Dendritic cell treated with granulocyte-macrophage colony-stimulating factor and Interleukin-4, amounts not matched to agents 40 ng/mL and 50 ng/mL, for 4 days (primary cell): ENCODE measurements at regions not wholly inside any gene's neighbourhood (a gene's known extent, or its start where the extent isn't known, plus 50 kb on each side); places are given as distances from the start of the nearest gene placed in this dataset.
"Not testable (repeated sequence)": the region's sequence is repeated elsewhere in the genome, so short reads cannot be mapped to it uniquely, and the experiment has no call there.

Source experiments
- H3K27ac Mint-ChIP-seq: one replicate; pipeline ENCODE4 v1.8.0; 2022; ENCODE audit warnings: mild to moderate bottlenecking, mixed read lengths
- H3K27me3 Mint-ChIP-seq: one replicate; pipeline ENCODE4 v1.8.0; 2022; ENCODE audit warnings: mild to moderate bottlenecking, mixed read lengths
- H3K36me3 Mint-ChIP-seq: one replicate; pipeline ENCODE4 v1.8.0; 2022; ENCODE audit warnings: low read depth, mixed read lengths
- H3K4me1 Mint-ChIP-seq: one replicate; pipeline ENCODE4 v1.8.0; 2022; ENCODE audit warnings: low read depth, mixed read lengths
- H3K4me3 Mint-ChIP-seq: one replicate; pipeline ENCODE4 v1.8.0; 2022; ENCODE audit warnings: mild to moderate bottlenecking, moderate library complexity, mixed read lengths
- H3K9me3 Mint-ChIP-seq: one replicate; pipeline ENCODE4 v1.8.0; 2022; ENCODE audit warnings: mixed read lengths
- intact Hi-C: fragments of 100-400 bp; cut with micrococcal nuclease; formaldehyde crosslinking; loops from one replicate; pipeline ENCODE4 v1.15.0; 2022

DNA sequence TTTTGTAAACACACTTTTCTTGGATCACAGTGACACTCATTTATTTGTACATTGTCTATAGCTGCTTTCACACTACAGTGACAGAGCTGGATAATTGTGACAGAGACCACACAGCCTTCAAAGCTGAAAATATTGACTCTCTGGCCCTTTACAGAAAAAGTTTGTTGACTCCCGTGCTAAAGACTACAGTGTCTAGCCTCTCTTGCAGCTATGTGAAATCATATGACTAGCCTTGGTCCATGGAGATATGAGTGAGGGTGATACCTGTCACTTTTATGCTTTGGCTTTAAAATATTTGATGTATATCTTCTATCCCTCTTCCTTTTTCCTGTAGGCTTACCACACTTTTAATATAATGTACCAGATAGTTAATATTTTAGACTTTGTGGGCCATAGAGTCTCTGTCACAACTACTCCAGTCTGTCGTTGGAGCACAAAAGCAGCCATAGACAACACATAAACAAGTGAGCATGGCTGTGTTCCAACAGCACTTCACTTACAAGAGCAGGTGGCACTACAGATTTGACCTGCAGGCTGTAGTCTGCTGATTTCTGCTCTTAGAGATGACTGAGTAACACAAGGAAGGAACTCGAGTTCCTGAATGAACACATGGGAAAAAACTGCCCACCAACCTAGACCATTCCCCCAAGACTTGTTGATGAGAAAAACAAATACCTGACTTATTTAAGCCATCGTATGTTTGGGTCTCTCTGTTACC is 73.5 kb upstream of the ANKRD55 start:
- no peaks in the 10 kb centered on the region for H3K4me1 Mint-ChIP-seq
- H3K4me3 Mint-ChIP-seq: no peak overlapping the region
- H3K27me3 Mint-ChIP-seq: peaks cover 2% of the 10 kb centered on the region
- H3K9me3 Mint-ChIP-seq: peaks cover 13% of the 10 kb centered on the region
- no peak overlapping the region for H3K27ac Mint-ChIP-seq
- H3K36me3 Mint-ChIP-seq: no peaks in the 10 kb centered on the region
- intact Hi-C loops: no loop called here

DNA sequence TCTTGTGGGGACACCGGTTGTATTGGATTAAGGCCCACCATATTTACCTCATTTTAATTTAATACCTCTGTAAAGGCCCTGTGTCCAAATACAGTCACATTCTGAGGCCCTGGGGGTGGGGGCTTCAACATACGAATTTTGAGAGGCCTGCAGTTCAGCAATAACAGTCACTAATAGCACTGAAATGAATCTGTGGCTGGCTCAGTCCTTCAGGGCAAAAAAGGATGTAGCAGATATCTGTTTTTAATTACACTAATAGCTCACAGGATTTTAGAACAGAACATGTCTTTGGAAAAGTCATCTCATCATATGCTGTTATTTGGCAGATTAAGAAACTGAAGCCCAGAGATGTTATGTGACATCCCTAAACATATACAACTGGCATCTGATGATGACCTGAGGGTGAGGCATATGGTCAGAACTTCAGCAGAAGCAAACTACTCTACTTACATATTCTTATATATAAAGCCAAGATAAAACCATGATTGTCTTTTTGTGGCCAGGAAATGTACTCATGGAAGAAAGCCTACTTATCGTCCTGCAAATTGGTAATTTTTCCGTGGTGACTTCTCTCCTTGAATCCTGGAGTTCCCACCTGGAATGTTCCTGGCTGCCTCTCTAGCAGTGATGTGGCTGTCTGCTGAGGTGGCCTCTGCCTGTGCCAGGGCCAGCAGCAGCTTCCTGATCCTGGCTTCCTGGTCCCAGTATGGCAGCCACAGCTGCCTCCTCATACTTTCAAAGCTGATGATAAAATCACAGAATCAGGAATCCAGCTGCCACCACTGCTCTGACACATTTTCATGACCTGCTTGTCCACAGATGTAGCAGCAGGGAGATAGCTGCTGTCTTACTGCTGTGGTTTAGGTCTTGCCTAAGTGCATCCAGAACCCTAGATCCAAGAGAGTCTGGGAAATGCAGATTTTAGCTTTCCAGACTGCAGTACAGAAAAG is 72.1 kb upstream of the ANKRD55 start:
- intact Hi-C loops: no loop called here
- no peak overlapping the region for H3K4me3 Mint-ChIP-seq
- no peaks in the 10 kb centered on the region for H3K36me3 Mint-ChIP-seq
- H3K9me3 Mint-ChIP-seq: peaks cover 13% of the 10 kb centered on the region
- H3K27ac Mint-ChIP-seq: no peak overlapping the region
- peaks cover 2% of the 10 kb centered on the region for H3K27me3 Mint-ChIP-seq
- H3K4me1 Mint-ChIP-seq: no peaks in the 10 kb centered on the region

DNA sequence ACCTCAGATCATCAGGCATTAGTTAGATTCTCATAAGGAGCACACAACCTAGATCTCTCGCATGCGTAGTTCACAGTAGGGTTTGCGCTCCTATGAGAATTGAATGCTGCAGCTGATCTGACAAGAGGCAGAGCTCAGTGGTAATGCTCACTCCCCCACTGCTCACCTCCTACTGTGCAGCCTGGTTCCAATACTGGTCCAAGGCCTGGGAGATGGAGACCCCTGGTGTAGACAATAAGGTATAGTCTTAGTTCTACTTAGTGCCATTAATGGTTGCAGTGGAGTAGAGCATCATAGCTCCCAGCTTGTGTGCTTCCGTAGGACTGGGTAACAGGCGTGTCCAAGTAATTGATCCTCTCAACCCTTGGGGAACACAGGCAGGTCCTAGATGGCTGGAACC is 70.4 kb upstream of the ANKRD55 start:
- peaks cover 13% of the 10 kb centered on the region for H3K9me3 Mint-ChIP-seq
- H3K36me3 Mint-ChIP-seq: no peaks in the 10 kb centered on the region
- H3K4me3 Mint-ChIP-seq: no peak overlapping the region
- no peaks in the 10 kb centered on the region for H3K27me3 Mint-ChIP-seq
- H3K27ac Mint-ChIP-seq: no peak overlapping the region
- H3K4me1 Mint-ChIP-seq: no peaks in the 10 kb centered on the region
- intact Hi-C loops: no loop called here

DNA sequence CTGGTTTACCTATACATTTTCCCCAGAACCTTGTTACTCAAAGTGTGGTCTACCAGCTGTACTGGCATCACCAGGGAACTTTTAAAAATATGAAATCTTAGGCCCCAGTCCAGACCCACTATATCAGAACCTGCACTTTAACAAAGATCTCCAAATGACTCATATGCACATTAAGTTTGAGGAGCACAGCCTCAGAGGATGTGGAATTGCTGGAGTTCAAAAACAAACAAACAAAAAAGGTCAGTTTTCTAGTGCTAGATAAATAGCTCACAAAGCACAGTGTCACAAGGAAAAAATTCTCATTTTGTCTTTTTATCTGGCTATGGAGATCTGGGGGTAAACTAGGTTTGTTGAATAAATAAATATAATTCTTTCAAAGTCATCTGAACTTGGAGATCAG is 68.9 kb upstream of the ANKRD55 start:
- Mint-ChIP-seq H3K4me3 (no peak overlapping the region), H3K9me3 (peaks cover 13% of the 10 kb centered on the region), H3K36me3 (no peaks in the 10 kb centered on the region)

DNA sequence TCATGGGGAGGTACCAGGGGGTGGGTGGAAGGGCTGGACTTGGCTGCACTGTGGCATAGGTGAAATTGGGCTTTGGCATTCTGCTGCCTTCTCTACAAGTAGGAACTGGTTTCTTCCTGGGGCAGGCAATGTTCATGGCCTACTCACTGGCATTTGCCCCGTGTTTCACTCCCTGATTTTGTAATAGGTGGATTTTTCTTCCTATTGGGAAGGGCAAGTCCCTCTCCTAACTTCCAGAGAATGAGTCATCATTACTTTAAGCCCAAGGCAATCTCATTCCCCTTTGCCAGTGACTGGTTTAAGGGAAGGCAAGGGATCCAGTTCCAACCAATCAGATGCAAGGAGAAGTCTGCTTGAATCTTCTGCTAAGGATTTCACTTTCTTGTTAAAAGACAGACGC is 67.9 kb upstream of the ANKRD55 start:
- Mint-ChIP-seq H3K9me3 (peaks cover 5% of the 10 kb centered on the region), H3K27ac (no peak overlapping the region), H3K36me3 (no peaks in the 10 kb centered on the region), H3K4me1 (no peaks in the 10 kb centered on the region), H3K27me3 (no peaks in the 10 kb centered on the region), H3K4me3 (no peak overlapping the region)
- intact Hi-C loops: no loop called here

More for the DNA sequence above, 68.9 kb upstream of the ANKRD55 start:
- H3K27ac Mint-ChIP-seq: no peak overlapping the region
- H3K4me1 Mint-ChIP-seq: no peaks in the 10 kb centered on the region
- intact Hi-C loops: no loop called here
- H3K27me3 Mint-ChIP-seq: no peaks in the 10 kb centered on the region

DNA sequence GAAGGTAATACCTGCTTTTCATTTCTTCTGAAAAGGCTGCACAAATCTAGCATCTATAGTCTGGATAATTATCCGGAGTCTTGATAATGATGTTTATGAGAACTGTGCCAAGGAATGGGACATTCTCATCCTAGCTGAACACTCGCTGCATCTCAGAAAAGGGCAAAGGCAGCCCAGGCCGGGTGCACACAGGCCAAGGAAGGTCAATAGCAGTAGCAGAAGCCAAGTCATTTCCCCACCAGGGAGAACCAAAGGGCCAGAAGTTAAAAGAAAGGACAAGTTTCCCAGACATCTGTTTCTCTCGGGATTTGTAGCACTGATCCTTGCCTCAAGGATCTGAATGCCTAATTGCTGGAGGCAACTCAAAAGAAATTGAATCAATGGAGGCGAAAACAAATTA is 66.1 kb upstream of the ANKRD55 start:
- no peaks in the 10 kb centered on the region for H3K9me3 Mint-ChIP-seq
- no peaks in the 10 kb centered on the region for H3K4me1 Mint-ChIP-seq
- no peak overlapping the region for H3K27ac Mint-ChIP-seq
- no peak overlapping the region for H3K4me3 Mint-ChIP-seq
- intact Hi-C loops: no loop called here
- no peaks in the 10 kb centered on the region for H3K36me3 Mint-ChIP-seq
- H3K27me3 Mint-ChIP-seq: no peaks in the 10 kb centered on the region

DNA sequence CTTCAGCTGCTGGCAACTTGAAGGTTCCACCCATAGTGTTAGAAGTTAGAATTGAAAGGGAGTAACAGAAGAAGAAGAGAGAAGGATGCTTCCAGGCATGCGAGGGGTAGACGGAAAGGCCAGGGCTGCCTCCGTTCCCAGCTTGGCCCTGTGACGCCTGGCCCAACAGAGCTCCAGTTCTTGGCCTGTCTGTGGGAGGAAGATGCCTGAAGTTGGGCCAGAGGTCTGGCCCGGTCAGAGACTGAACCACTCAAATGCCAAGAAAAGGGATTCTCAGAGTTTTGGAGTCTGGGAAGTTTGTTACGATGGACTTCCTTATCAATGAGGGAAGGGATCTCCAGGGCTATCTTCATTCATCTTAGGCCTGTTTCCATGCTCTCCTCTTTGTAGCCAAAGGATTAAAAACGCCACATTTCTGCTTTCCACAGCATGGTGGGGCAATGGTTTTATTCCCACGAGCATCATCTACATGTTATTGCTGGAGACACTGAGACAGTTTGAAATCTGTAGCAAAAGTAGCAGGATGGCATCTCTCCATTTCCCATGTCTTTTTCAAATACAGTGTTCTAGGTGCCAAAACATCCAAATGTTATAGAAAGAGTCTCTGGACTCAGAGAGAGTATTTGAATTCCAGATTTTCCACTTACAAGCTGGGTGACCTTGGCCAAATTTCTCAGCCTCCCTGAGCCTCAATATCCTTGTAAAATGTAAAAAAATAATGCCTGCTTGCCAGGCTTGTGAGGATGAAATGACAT is 65.4 kb upstream of the ANKRD55 start:
- H3K27me3 Mint-ChIP-seq: no peaks in the 10 kb centered on the region
- no peaks in the 10 kb centered on the region for H3K36me3 Mint-ChIP-seq
- H3K27ac Mint-ChIP-seq: no peak overlapping the region
- no peak overlapping the region for H3K4me3 Mint-ChIP-seq
- intact Hi-C loops: no loop called here
- no peaks in the 10 kb centered on the region for H3K9me3 Mint-ChIP-seq
- no peaks in the 10 kb centered on the region for H3K4me1 Mint-ChIP-seq

DNA sequence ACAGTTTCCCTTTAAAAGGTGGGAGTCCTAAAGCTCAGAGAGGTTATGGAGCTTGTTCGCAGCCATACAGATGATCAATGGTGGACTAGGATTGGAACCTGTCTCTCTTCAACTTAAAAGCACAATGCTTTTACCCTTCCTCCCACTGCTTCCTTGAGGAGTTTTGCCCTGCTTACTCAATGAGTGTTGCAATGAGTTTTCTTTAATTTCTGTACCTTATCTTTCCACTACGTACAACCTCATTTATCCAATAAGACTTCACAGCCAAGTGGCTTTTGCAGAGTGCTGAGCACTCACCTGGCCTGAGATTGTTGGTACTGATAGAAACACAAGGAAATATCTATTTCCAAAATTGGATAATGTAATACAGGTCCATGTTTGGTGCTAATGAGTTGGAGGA is 64.7 kb upstream of the ANKRD55 start:
- H3K4me3 Mint-ChIP-seq: no peak overlapping the region
- H3K9me3 Mint-ChIP-seq: no peaks in the 10 kb centered on the region
- H3K27ac Mint-ChIP-seq: no peak overlapping the region
- no peaks in the 10 kb centered on the region for H3K27me3 Mint-ChIP-seq
- H3K36me3 Mint-ChIP-seq: no peaks in the 10 kb centered on the region
- H3K4me1 Mint-ChIP-seq: no peaks in the 10 kb centered on the region
- intact Hi-C loops: no loop called here

DNA sequence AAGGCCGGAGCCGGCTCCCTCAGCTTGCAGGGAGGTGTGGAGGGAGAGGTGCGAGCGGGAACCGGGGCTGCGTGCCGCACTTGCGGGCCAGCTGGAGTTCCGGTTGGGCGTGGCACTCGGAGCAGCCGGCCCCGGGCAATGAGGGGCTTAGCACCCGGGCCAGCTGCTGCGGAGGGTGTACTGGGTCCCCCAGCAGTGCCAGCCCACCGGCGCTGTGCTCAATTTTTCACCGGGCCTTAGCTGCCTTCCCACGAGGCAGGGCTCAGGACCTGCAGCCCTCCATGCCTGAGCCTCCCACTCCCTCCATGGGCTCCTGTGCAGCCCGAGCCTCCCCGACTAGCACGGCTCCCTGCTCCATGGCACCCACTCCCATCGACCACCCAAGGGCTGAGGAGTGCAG is 62.2 kb upstream of the ANKRD55 start:
- H3K4me3 Mint-ChIP-seq, intact Hi-C loops, H3K27ac Mint-ChIP-seq, H3K36me3 Mint-ChIP-seq, H3K27me3 Mint-ChIP-seq, H3K9me3 Mint-ChIP-seq, H3K4me1 Mint-ChIP-seq: not testable (repeated sequence)

DNA sequence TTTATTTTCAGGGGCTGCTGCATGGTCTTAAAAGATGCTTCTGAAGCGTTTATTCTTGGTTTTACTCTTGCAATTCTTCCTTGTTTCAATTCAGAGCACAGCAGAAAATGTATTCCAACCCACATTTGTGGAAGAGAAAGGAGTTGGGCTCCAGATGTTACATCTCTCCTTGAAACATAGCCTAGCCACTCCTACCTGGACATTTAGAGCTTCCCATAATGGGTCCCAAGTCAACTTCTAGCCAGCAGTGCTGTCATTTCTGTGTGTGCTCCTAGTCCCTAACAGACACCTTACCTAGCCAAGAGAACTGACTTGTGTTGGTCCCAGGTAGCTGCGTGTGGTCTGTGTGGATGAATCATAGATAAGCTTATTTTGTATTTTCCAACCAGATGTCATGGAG is 61.2 kb upstream of the ANKRD55 start:
- no peak overlapping the region for H3K4me3 Mint-ChIP-seq
- H3K27me3 Mint-ChIP-seq: no peaks in the 10 kb centered on the region
- intact Hi-C loops: no loop called here
- H3K27ac Mint-ChIP-seq: no peak overlapping the region
- no peaks in the 10 kb centered on the region for H3K9me3 Mint-ChIP-seq
- H3K36me3 Mint-ChIP-seq: no peaks in the 10 kb centered on the region
- H3K4me1 Mint-ChIP-seq: no peaks in the 10 kb centered on the region

DNA sequence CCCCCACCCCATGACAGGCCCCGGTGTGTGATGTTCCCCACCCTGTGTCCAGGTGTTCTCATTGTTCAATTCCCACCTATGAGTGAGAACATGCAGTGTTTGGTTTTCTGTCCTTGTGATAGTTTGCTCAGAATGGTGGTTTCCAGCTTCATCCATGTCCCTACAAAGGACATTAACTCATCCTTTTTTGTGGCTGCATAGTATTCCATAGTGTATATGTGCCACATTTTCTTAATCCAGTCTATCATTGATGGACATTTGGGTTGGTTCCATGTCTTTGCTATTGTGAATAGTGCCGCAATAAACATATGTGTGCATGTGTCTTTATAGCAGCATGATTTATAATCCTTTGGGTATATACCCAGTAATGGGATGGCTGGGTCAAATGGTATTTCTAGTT is 59.7 kb upstream of the ANKRD55 start:
- H3K9me3 Mint-ChIP-seq, H3K4me1 Mint-ChIP-seq, H3K27me3 Mint-ChIP-seq, H3K27ac Mint-ChIP-seq, H3K36me3 Mint-ChIP-seq, H3K4me3 Mint-ChIP-seq, intact Hi-C loops: not testable (repeated sequence)

DNA sequence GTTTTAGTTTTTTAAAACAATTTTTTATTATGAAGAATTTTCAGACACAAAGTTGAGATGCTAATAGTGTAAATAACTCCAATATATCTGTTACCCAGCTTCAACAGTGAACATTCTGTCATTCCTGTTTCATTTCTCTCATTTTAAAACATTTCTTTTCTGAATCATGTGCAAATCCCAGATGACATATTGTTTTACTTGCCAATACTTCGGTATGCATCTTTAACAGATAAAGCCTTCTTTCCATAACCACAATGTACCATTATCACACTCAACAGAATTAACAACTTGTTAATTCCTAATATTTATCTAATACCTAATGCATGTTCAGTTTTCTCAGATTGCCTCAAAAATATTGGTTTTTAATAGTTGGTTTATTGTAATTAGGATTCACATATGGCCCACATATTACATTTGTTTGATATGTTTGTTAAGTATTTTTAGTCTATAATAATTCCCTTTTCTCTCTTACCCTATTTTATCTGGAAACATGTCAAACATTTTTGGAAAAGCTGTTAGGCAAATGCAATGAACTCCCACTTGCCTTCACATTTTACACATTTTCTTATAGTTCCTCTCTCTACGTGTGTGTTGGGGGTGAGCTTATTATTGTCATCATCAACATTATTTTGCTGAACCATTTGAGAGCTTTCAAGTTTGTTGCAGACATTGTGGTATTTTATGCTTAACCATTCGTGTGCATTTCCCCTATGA is 58.7 kb upstream of the ANKRD55 start:
- intact Hi-C loops: no loop called here
- no peaks in the 10 kb centered on the region for H3K27me3 Mint-ChIP-seq
- H3K9me3 Mint-ChIP-seq: no peaks in the 10 kb centered on the region

DNA sequence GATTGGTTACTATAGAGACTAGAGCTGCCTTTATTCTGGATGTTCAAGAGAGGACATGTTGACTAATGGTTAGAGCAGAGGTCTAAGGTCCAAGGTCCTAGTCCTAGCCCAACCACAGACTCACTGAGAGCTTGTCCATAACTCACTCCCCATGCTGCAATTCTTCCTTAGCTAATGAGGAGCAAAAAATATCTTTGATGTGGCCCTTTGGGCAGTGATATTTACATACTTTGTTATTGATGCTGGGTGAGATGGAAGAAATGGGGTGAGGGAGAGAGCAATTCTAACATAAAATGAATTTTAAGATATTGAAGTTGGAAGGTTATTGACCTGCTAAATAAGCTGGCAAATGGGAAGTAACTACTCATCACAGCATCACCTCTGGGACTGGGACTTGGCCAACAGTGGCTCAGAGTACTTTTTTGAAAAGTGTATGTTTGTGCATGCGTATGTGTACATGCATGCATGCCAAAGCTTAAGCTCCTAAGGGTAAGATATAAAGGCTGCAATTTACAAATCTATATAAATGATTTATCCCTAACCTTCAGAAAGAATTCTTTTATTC is 58.0 kb upstream of the ANKRD55 start:
- Mint-ChIP-seq H3K9me3 (no peaks in the 10 kb centered on the region), H3K27me3 (no peaks in the 10 kb centered on the region), H3K27ac (no peak overlapping the region), H3K4me1 (no peaks in the 10 kb centered on the region), H3K4me3 (no peak overlapping the region), H3K36me3 (no peaks in the 10 kb centered on the region)
- intact Hi-C loops: no loop called here

More for the DNA sequence above, 58.7 kb upstream of the ANKRD55 start:
- no peaks in the 10 kb centered on the region for H3K4me1 Mint-ChIP-seq
- H3K36me3 Mint-ChIP-seq: no peaks in the 10 kb centered on the region
- no peak overlapping the region for H3K4me3 Mint-ChIP-seq
- H3K27ac Mint-ChIP-seq: no peak overlapping the region
